ENCODE measurements at regions not wholly inside any gene's neighbourhood (a gene's known extent, or its start where the extent isn't known, plus 50 kb on each side); places are given as distances from the start of the nearest gene placed in this dataset.
"Not testable (repeated sequence)": the region's sequence is repeated elsewhere in the genome, so short reads cannot be mapped to it uniquely, and the experiment has no call there.

- DNase-seq (ENCODE audit: extremely low read depth, low read depth), result no peak
These were observed 206.3 kb upstream of the TBL1X start for GRCh38 chrX:9258421-9259104.

DNA sequence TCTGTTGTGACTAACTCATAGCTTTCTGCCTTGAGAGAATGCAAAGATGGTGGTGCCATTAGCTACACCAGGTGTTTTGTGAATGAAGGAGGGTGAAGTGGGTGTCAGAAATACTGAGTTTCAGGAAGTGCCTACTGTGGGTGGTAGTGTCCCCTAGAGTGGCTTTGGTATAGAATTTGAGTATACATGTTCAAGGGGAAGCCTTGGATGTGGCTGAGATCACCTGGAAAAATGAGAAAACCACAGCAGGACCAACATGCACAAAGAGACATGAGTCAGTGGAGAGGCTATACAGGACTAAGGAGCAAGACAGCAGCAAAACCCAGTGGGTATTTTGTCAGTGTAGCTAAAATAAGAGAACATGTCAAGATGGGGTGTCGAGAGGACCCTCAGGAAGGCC, 204.3 kb upstream of the TBL1X start:
- DNase-seq (ENCODE audit: extremely low read depth, low read depth), result no peak

- no peak for DNase-seq (ENCODE audit: extremely low read depth, low read depth)
These were observed 197.4 kb upstream of the TBL1X start for GRCh38 chrX:9267415-9267814.

DNA sequence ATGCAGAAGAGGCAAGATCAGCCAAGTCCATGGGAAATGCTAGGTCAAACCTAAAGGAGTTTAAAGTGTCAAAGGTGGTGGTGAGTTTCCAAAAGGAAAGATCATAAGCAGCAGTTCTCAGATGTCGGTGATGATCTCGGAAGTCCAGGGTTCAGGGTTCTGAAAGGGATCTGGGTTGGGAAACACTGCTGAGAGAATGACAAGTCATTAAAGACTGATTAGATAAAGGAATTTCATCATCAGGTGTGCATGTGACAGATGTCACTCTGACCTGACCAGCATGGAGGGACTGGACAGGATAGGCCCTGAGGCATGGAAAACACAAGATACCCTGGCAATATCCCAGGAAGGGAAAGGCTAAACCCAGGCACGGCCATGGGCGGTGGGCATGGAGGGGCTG, 195.7 kb upstream of the TBL1X start:
- no peak for DNase-seq (ENCODE audit: extremely low read depth, low read depth)

- no peak for DNase-seq (ENCODE audit: extremely low read depth, low read depth)
These were observed 192.9 kb upstream of the TBL1X start for GRCh38 chrX:9271789-9272525.

DNA sequence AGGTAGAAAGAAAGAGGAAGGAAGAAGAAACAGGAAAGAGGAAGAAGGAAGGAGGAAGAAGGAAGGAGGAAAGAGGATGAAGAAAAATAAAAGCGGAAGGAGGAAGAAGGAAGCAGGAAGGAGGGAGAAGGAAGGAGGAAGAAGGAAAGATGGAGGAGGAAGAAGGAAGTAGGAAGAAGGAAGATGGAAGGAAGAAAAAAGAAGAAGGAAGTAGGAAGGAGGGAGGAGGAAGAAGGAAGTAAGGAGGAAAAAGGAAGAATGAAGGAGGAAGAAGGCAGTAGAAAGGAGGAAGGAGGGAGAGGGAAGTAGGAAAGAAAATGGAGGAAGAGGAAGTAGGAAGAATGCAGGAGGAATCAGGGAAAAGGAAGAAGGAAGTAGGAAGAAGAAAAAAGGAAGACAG, 191.1 kb upstream of the TBL1X start:
- DNase-seq (ENCODE audit: extremely low read depth, low read depth), result no peak

DNA sequence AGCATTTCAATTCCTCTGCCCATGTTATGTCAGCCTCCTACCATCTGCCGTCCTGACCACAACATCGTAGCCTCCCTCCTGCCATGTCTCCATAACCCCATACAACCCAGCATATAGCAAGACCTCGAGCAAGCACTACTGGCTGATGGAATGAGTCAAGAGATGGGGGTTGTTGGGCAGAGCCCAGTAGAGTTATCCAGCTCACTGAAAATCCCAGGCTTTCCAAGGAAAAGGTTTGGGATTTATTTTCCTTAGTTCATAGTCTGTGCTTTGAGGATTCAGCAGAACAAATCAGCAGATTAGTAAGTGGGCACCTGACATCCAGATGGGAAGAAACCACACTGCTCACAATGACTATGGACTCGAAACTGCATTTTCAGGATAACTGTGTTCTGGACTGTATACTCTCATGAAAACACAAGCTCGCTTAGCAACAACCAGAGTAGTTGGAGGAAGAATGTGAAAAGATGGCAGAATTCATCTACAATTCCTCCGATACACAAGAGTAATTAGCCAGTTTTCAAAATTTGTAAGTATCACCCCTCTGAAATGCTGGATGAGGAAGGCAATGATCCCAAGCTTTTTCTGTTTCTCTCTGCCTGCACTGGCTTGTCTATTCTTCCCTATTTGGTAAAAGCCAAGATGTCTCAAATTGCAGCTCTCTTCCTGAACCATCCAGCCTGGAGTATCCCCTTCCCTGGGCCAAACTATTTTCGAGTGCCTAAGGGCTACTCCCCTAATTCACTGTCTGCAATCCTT, 186.2 kb upstream of the TBL1X start:
- no peak for DNase-seq (ENCODE audit: extremely low read depth, low read depth)

DNA sequence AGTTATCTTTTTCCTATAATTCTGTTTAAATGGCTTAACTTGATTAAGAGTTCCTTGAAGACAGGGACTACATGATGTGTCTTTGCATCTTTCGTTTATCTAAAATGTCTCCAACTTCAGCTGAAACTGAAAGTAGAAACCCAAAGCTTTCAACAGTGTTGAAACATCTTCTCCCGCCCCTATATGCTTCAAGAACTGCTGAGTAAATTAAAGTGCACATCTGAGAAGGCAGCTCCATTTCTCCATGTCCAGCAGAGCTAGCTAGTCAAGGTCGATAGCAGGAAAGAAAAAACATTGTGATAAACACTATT, 185.7 kb upstream of the TBL1X start:
- DNase-seq (ENCODE audit: extremely low read depth, low read depth), result no peak

GRCh38 chrX:9280831-9281230, 184.0 kb upstream of the TBL1X start:
- DNase-seq (ENCODE audit: extremely low read depth, low read depth), result no peak

DNA sequence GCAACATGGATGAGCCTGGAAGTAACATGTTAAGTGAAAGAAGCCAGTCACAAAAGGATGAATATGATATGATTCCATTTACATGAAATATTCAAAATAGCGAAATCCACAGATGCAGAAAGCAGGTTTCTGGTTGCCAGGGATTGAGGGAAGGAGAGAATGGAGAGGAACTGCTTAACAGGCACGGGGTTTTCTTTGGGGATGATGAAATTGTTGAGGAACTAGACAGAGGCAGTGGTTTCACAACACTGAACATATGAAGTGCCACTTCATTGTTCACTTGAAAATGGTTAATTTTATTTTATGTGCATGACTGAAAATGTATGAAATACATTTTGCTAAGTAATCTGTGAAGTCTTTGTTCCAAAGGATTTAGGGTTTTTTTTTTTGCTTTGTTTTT, 182.5 kb upstream of the TBL1X start:
- no peak for DNase-seq (ENCODE audit: extremely low read depth, low read depth)

DNA sequence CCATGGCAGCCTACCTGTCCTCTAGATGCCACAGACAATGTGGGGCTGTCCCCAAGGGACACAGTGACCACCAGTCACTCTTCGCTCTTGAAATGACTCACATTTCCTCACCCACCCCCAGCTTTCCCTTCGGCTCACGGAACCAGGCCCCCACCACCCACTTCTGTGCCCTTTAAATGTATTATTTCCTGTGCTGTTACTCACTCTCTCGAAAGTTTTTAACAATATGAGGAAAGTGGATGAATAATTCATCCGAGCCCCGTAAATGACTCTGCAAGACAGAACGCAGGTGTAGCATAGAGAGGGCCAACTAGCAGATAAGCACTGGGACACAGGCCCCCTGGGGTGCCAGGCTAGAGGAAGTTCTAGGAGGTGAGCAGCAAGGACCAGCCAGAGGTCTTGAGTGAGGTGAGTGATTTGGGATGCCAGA, 179.5 kb upstream of the TBL1X start:
- DNase-seq (ENCODE audit: extremely low read depth, low read depth), result no peak

DNA sequence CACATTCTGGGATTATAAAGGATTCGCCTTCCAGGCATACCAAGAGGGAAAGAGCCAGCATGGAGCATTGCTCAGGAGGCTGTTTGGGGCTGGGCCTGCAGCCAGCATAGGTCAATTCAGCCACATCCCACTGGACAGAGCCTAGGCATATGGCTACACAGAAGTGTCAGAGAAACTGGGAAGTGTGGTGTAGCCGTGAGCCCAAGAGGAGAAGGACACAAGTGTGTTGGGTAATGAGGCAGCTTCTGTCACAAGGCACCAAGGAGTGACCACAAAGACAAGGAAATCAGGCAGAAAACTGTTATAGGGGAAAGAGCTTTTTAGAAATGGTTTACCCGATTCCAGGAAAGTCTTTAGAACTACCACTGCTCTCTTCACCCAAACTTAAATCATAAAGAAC, 178.6 kb upstream of the TBL1X start:
- DNase-seq (ENCODE audit: extremely low read depth, low read depth), result no peak

DNA sequence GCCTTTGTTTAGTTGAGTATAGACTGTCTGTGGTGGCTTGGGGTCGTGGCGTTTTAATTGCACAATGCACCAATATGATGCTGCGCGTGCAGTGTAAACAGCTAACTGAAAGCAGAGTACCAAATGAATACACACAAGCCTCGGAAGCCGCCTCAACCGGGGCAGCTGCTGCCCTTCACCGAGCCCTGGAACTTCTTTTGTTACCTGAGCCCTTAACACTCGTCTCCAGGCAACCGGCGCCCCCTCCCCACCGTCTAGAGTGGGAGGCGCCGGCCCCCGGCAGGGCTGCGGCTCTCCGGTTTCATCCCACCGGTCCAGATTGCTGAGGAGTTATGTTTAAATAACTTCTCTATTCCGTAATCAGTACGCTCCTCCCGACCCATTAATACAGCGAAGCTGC, 173.2 kb upstream of the TBL1X start:
- DNase-seq (ENCODE audit: extremely low read depth, low read depth), result no peak

GRCh38 chrX:9293051-9293496, 171.8 kb upstream of the TBL1X start:
- no peak for DNase-seq (ENCODE audit: extremely low read depth, low read depth)

DNA sequence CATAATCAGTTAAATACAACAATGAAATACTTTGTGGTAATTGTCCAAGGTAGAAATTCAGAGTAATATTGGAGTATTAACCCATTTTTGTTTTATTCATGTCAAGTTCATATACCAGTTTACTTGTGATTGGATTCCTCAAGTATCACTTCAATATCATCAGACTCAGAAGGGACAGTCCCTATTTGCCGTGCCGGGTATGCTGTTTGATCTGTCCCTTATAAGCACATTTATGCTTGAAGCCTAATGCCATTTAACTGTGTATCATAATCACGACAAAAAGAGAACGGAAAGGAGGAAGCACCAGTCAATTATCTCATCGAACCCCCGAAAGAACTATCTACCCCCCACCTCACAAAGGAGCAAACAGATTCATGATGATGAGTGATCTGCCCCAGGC, 171.0 kb upstream of the TBL1X start:
- DNase-seq (ENCODE audit: extremely low read depth, low read depth), result no peak

DNA sequence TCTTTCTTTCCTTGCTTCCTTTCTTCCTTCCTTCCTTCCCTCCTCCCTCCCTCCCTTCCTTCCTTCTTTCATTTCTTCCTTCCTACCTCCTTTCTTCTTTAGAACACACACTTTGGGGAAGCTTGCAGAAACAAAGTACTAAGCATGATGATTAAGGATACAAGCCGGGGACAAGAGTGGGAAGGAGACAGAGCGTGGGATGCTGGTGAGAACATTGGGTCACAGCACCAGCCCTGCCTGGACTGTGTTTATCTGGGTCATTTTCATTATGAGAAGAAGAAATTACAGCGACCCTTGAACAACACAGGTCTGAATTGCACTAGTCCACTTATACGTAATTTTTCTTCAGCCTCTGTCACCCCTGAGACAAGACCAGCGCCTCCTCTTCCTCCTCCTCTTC, 169.3 kb upstream of the TBL1X start:
- DNase-seq (ENCODE audit: extremely low read depth, low read depth), result no peak

DNA sequence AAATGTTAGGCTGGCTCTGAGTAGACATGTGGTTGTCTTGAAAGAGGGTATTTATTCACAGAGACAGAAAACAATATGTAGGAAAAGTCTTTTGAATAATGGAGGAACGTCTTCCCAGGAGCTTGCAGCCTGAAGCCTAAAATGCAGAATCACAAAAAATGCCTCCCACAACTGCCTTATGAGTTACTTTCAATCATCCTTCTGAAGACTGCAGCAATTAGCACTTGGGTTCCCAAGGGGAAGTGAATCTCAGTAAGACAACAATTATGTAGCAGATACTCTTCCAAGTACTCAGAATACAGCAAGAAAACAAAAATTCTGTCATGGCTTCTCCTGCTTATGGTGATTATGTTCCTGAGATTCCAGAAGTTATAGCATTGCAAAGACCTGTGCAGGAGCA, 166.6 kb upstream of the TBL1X start:
- no peak for DNase-seq (ENCODE audit: extremely low read depth, low read depth)

DNA sequence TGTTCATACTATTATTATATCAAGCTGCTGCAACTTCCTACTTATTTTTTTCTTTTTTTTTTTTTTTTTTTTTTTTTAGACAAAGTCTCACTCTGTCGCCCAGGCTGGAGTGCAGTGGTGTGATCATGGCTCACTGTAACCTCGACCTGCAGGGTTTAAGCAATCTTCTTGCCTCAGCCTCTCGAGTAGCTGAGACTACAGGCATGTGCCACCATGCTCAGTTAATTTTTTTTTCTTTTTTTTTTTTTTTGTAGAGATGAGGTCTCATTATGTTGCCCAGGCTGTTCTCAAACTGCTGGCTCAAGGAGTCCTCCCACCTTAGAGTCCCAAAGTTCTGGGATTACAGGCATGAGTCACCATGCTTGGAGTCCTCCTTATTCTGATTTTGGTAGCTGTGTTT, 165.2 kb upstream of the TBL1X start:
- DNase-seq (ENCODE audit: extremely low read depth, low read depth), result not testable (repeated sequence)

DNA sequence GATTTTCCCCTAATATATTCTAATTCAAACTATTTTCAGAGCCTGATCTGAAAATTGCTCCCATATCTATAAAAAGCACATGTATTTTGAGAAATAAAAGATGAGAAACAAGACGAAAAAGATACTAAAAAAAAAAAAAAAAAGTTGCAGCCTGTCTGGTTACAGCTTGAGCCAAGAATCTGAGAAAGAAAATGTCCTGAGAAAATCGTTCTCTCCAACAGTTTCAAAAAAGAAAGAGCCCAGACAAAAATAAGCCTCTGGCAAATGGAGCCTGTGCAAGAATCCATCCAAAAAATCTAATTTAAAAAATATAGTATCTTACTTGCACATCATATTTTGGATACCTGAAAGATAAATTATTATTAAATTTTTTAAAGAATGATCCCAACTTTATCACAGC, 163.0 kb upstream of the TBL1X start:
- no peak for DNase-seq (ENCODE audit: extremely low read depth, low read depth)

DNA sequence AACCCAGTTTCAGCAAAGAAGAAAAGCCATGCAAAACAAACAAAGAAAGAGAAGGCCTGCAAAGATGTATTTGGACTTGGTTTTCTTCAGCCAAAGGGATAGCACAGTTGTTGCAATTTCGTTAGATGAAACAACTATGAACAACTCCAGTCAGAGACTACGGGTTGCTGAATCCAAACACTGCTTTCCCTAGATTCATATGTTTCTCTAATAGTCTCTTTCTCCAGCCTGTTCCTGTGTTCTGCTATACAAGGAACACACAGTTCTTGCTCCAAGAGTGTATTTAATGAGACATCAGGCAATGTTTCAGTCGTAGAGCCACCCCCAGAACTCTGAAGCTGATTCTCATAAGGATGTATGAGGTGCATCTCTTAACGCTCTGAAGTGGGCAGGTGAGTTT, 162.5 kb upstream of the TBL1X start:
- DNase-seq (ENCODE audit: extremely low read depth, low read depth), result no peak

- DNase-seq (ENCODE audit: extremely low read depth, low read depth), result no peak
These were observed 156.4 kb upstream of the TBL1X start for GRCh38 chrX:9308426-9308825.

DNA sequence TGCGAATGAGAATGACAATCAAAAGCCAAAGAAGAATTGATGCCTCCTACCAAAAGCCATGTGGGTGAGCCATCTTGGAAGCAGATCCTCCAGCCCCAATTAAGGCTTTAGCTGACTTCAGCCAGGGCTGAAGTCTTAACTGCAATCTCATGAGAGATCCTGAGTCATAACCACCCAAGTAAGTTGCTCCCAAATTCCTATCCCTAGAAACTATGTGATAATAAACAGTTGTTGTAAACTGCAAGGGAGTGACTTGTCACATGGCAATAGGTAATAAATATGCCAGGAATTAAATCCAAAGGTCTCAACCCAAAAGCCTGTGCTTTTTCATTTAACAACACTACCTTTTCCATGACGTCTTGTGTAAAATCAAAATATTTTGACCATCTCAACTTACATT, 154.2 kb upstream of the TBL1X start:
- DNase-seq (ENCODE audit: extremely low read depth, low read depth), result no peak

Measured in NCI-H460 (cell line).